ENCODE measurements at regions not wholly inside any gene's neighbourhood (a gene's known extent, or its start where the extent isn't known, plus 50 kb on each side); places are given as distances from the start of the nearest gene placed in this dataset.
"Not testable (repeated sequence)": the region's sequence is repeated elsewhere in the genome, so short reads cannot be mapped to it uniquely, and the experiment has no call there.

- no peak for DNase-seq
Measured at GRCh38 chr7:153891990-153892389, 160.2 kb upstream of the DPP6 start.

GRCh38 chr7:153902862-153903261 is 149.3 kb upstream of the DPP6 start:
- no peak for DNase-seq

GRCh38 chr7:153912211-153912610 is 140.0 kb upstream of the DPP6 start:
- no peak for DNase-seq

GRCh38 chr7:153920126-153920525 is 132.1 kb upstream of the DPP6 start:
- DNase-seq = no peak

GRCh38 chr7:153920897-153921296 is 131.3 kb upstream of the DPP6 start:
- no peak for DNase-seq

GRCh38 chr7:153921408-153921807 is 130.8 kb upstream of the DPP6 start:
- no peak for DNase-seq

- no peak for DNase-seq
Measured at GRCh38 chr7:153930696-153931095, 121.5 kb upstream of the DPP6 start.

GRCh38 chr7:153934048-153934447 is 118.2 kb upstream of the DPP6 start:
- DNase-seq = no peak

- DNase-seq = peak in 1 of 2 experiments; percentile 42
Measured at GRCh38 chr7:153934629-153935028, 117.6 kb upstream of the DPP6 start.

GRCh38 chr7:153935095-153935494 is 117.1 kb upstream of the DPP6 start:
- no peak for DNase-seq

GRCh38 chr7:153938451-153938850 is 113.7 kb upstream of the DPP6 start:
- no peak for DNase-seq

- DNase-seq = no peak
Measured at GRCh38 chr7:153939177-153939576, 113.0 kb upstream of the DPP6 start.

GRCh38 chr7:153939654-153940053 is 112.5 kb upstream of the DPP6 start:
- peak in 1 of 2 experiments; percentile 2 for DNase-seq

- DNase-seq = no peak
Measured at GRCh38 chr7:153941061-153941460, 111.1 kb upstream of the DPP6 start.

GRCh38 chr7:153942036-153942435 is 110.2 kb upstream of the DPP6 start:
- peak; percentile 20 to 68 for DNase-seq

GRCh38 chr7:153943457-153943856 is 108.7 kb upstream of the DPP6 start:
- DNase-seq = no peak

GRCh38 chr7:153943861-153944260 is 108.3 kb upstream of the DPP6 start:
- DNase-seq = peak in 1 of 2 experiments; percentile 34

- no peak for DNase-seq
Measured at GRCh38 chr7:153948060-153948459, 104.1 kb upstream of the DPP6 start.

- DNase-seq = no peak
Measured at GRCh38 chr7:153951316-153951715, 100.9 kb upstream of the DPP6 start.

GRCh38 chr7:153954477-153954876 is 97.7 kb upstream of the DPP6 start:
- no peak for DNase-seq

- DNase-seq = not testable (repeated sequence)
Measured at GRCh38 chr7:153957677-153958076, 94.5 kb upstream of the DPP6 start.

- peak in 1 of 2 experiments; percentile 42 for DNase-seq
Measured at GRCh38 chr7:153958381-153958780, 93.8 kb upstream of the DPP6 start.

GRCh38 chr7:153958789-153959188 is 93.4 kb upstream of the DPP6 start:
- not testable (repeated sequence) for DNase-seq

GRCh38 chr7:153964481-153965112 is 87.6 kb upstream of the DPP6 start:
- DNase-seq = not testable (repeated sequence)

- DNase-seq = not testable (repeated sequence)
Measured at GRCh38 chr7:153969016-153969415, 83.2 kb upstream of the DPP6 start.

All from NCI-H524 (cell line).